Lower leg skin (tissue), 4 donors: ENCODE measurements at regions not wholly inside any gene's neighbourhood (a gene's known extent, or its start where the extent isn't known, plus 50 kb on each side); places are given as distances from the start of the nearest gene placed in this dataset.

Source experiments
- DNase-seq, 2 donors: peaks; one replicate each; pipeline ENCODE4 v3.0.0-alpha.2; 2019; ENCODE audit warnings: low spot score in 2 of 2
- H3K4me3 ChIP-seq: fragments of 200-600 bp; sonication (generic); 2 replicates; pipeline ENCODE4 v1.5.1; 2017; ENCODE audit warnings: mild to moderate bottlenecking, low read depth; ENCODE audit not compliant: poor library complexity, severe bottlenecking
- CTCF ChIP-seq, 3 donors: fragments of 450-650 bp; IDR thresholded peaks; one replicate each; pipeline ENCODE4 v1.5.1; 2016; ENCODE audit warnings: antibody characterized with exemption in 3 of 3, mild to moderate bottlenecking in 3 of 3, moderate library complexity in 2 of 3
- POLR2A ChIP-seq, 2 donors: fragments of 450-650 bp; IDR thresholded peaks; one replicate each; pipeline ENCODE4 v1.6.1; 2016 to 2017; ENCODE audit warnings: antibody characterized with exemption in 2 of 2, mild to moderate bottlenecking in 1 of 2, moderate library complexity in 1 of 2
- WGBS, 2 donors: methylation state at CpG; one replicate each; pipeline ENCODE4 v1.1.5; 2018; 5-methylcytosine and 5-hydroxymethylcytosine counted together
- intact Hi-C: fragments of 100-400 bp; cut with DNase I; formaldehyde crosslinking; loops from one replicate; pipeline ENCODE4 v1.15.0; 2023; ENCODE audit warnings: low total_unique reads

- no peak for DNase-seq
- TF ChIP-seq CTCF (IDR thresholded peaks at IDR 0.05) (no peak), POLR2A (IDR thresholded peaks at IDR 0.05) (no peak)
- intact Hi-C loops: no loop called here
- 65 to 70% methylated on average over 4 of the region's 4 CpGs for WGBS, 2 donors
- H3K4me3 ChIP-seq: no peak overlapping the region
Measured at GRCh38 chr20:63145156-63145555, 70.8 kb downstream of the YTHDF1 start.

DNA sequence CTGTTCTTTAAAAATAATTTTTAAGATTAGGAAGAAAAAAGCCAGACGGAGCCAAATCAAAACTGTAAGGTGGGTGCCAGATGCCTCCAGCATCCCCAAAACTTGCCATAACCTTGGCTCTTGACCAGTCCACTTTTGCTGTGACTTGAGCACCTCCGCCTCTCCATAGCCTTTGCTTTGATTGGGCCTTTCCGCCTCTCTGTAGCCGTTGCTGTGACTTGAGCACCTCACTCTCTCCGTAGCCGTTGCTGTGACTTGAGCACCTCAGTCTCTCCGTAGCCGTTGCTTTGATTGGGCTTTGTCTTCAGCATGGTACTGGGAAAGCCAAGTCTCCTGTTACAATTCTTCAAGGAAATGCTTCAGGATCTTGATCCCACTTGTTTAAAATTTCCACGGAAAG is 73.0 kb downstream of the YTHDF1 start:
- WGBS, 2 donors: 88% methylated on average over 9 of the region's 9 CpGs
- no peak for TF ChIP-seq CTCF (IDR thresholded peaks at IDR 0.05)
- no peak for TF ChIP-seq POLR2A (IDR thresholded peaks at IDR 0.05)
- DNase-seq: no peak
- H3K4me3 ChIP-seq: no peak overlapping the region
- intact Hi-C loops: no loop called here

DNA sequence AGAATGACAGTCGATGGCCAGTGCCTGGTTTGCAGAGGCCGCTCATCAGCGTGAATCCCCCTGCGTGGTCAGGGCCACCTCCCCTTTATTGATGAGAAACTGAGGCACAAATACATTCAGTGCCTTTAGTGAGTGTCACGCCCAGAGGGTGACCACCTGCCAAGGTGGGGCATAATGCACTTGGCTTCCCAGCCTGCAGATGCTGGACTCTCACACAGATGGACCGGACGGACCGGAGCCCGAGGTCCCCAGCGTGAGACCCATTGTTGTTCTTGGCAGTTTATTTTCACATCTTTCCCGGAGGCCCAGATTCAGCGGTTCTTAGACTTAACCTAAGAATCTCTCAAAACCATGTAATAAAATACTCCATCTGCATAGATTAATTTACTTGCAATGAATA is 74.4 kb downstream of the YTHDF1 start:
- no peak for DNase-seq
- no peak overlapping the region for H3K4me3 ChIP-seq
- TF ChIP-seq CTCF (IDR thresholded peaks at IDR 0.05): no peak
- no peak for TF ChIP-seq POLR2A (IDR thresholded peaks at IDR 0.05)
- WGBS, 2 donors: 83 to 93% methylated on average over 12 of the region's 12 CpGs
- intact Hi-C loops: no loop called here

DNA sequence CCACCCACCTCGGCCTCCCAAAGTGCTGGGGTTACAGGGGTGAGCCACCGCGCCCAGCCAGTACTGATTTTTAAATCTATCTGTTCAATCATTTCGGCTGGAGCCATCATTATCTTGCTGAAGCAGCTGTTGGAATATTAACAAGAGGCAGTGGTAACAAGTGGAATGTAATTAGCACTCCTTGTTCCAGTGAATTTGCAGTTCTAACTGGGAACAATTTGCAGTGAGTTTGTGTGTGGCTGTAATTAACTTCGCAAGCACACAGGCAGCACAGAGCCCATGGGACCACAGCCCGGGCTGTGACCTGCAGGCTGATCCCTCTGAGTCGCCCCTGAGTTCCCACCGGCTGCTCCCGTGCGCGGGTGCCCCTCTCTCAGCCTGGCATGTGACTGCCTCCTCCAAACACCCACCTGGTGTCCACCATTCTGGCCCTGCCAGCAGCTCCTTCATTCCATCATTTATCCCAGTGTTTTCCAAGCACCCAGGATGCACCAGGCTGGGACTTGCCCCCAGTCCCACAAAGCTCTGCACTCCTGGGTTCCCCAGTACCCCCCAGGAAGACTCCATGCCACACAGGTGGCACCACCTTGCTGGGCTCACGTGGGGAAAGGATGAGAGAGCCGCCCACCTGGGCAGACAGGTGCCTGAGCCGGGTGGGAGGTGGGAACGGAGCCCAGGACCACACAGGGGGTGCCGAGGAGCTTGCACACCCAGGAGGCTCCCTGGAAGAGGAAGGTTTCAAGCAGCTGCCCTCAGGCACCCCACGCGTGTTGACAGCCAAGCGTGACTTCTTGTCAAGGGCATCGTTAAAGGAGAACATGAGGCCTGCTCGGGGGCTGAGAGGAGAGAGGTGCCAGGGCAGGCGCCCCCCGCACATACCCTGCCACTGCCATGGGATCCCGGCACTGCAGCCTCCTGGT is 75.2 kb downstream of the YTHDF1 start:
- 77 to 86% methylated on average over 24 of the region's 24 CpGs for WGBS, 2 donors
- DNase-seq: no peak
- intact Hi-C loops: no loop called here
- TF ChIP-seq POLR2A (IDR thresholded peaks at IDR 0.05) (no peak), CTCF (IDR thresholded peaks at IDR 0.05) (no peak)
- no peak overlapping the region for H3K4me3 ChIP-seq

- no peak overlapping the region for H3K4me3 ChIP-seq
- TF ChIP-seq CTCF (IDR thresholded peaks at IDR 0.05) (no peak), POLR2A (IDR thresholded peaks at IDR 0.05) (no peak)
- 85% methylated on average over 19 of the region's 19 CpGs for WGBS, 2 donors
- no peak for DNase-seq
- intact Hi-C loops: no loop called here
Measured at GRCh38 chr20:63139837-63140236, 76.1 kb downstream of the YTHDF1 start.
